ENCODE measurements at regions not wholly inside any gene's neighbourhood (a gene's known extent, or its start where the extent isn't known, plus 50 kb on each side); places are given as distances from the start of the nearest gene placed in this dataset.
"Not testable (repeated sequence)": the region's sequence is repeated elsewhere in the genome, so short reads cannot be mapped to it uniquely, and the experiment has no call there.

DNA sequence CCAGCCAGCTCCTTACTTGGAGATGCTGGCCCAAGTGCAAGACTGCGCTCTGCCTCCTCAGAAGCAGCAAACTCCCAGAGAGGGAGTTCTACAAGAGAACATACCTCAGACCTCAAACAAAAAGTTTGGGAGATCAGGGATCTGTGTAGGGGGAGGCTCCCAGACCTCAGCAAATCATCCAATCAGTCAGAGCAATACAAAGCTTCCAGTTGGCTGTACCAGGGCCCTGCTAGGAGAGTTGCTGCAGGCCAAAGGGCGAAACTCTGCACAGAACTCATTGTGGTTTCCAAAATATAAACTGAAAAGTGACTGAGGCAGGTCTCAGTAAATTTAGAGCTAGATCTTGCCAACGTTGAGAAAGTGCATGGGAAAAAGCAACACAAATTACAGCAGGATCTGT, 144.3 kb upstream of the NPAP1 start:
- not testable (repeated sequence) for FAIRE-seq

DNA sequence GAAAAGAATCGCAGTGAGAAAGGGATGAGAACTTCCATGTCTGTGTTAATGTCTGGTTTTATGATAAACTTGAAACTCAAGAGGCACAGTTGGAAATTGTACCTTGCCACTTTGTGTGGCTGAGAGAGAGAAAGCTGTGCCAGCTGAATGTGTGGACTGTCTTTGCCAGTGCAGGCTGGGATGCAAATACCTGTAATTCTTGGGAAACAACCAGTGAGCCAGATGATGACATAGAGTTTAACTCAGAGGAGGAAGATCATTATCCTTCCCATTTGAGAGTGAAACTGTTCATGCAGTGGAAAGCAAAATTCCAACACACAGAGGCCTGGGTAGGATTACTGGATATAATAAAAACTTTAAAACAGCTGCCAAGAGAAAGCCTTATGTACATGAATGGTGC, 141.5 kb upstream of the NPAP1 start:
- FAIRE-seq = not testable (repeated sequence)

DNA sequence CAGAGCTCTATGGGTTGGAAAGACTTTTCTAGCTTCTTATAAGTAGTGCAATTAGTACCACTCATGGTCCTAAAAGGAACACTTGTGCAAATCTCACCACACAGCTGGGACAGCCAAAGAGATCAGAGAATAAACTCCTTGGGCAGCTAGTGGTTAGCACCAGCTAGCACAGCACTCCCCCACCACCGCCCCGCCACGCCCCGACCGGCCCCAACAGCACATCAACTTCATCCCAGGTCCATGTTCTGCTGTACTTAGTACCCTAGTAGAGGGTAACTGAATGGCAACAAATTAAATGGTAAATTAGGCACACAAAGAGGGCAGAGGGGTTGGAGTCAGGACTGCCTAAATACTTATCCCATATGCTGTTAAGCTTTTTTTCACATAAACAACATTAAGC, 118.3 kb upstream of the NPAP1 start:
- FAIRE-seq = not testable (repeated sequence)

DNA sequence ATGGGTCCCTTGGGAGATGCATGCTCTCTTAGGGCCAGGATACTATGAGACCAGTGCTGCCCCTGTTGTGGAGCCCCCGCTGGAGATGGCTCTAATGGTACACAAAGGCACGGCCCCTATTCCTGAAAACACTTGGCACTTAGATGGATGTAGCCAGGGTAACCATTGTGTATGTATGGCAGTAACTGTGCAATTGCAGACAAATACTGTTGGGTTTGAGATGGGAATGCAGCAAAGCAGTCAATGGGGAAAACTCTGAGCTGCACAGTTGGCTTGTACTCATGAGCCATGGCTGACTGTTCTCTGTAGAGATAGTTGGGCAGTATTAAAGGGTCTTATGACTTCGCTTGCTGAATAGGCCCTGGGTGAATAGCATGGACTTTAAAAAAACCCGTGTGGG, 67.9 kb upstream of the NPAP1 start:
- no peak for FAIRE-seq

DNA sequence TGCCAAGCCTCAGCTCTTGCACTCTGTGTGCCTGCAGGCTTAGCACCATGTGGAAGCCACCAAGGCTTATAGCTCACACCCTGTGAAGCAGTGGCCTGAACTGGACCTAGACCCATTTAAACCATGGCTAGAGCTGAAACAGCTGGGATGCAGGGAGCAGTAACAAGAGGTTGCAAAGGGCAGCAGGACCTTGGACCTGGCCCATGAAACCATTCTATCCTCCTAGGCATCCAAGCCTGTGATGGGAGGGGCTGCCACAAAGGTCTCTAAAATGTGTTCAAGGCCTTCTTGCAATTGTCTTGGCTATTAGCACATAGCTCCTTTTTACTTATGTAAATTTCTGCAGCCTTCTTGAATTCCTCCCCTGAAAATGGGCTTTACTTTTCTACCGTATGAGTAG, 57.9 kb upstream of the NPAP1 start:
- FAIRE-seq = no peak

DNA sequence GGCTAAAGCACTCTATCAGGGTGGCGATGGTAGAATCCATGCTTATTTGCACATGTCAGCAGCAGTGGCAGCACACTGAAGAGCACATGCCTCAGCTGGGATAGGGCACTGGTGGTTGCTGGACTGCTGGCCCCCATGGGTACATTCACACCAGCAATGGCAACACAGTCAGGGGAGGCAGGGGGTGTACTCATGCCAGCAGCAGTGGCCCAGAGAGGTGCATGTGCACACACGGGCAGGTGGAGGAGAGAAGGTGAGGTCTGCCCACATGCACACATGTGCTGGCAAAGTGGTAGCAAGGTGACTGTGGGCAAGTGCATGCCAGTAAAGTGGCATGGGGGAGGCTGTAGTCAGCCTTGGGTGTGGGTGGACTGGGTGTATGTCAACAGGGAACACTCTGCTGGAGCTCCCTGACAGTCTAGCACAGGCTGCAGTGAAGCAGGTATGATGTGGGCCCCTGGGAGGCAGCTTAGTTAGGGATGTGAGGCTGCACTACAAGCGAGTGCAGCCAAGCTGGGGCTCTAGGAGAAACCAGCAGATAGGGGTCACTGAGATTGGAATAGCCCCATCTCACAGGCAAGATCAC, 53.9 kb upstream of the NPAP1 start:
- FAIRE-seq = no peak

Measured in islet of Langerhans (tissue), 1 donor.